GM18499 (cell line): ENCODE measurements at regions not wholly inside any gene's neighbourhood (a gene's known extent, or its start where the extent isn't known, plus 50 kb on each side); places are given as distances from the start of the nearest gene placed in this dataset.
"Not testable (repeated sequence)": the region's sequence is repeated elsewhere in the genome, so short reads cannot be mapped to it uniquely, and the experiment has no call there.

Source experiments
- ATAC-seq: cut with Tn5 transposase; IDR thresholded peaks from one replicate; pipeline ENCODE4 v1.9.1; 2021; ENCODE audit warnings: moderate number of reproducible peaks; ENCODE audit not compliant: insufficient read depth, unreplicated experiment

GRCh38 chr6:80872199-80872950 lies 765.9 kb downstream of the BCKDHB start:
- ATAC-seq, result no peak

GRCh38 chr6:80862756-80863155 lies 756.3 kb downstream of the BCKDHB start:
- ATAC-seq, result no peak

- no peak for ATAC-seq
Observed at GRCh38 chr6:80860107-80860506, 753.6 kb downstream of the BCKDHB start.

- not testable (repeated sequence) for ATAC-seq
Observed at GRCh38 chr6:80847973-80848372, 741.5 kb downstream of the BCKDHB start.

- ATAC-seq, result no peak
Observed at GRCh38 chr6:80832337-80832736, 725.9 kb downstream of the BCKDHB start.

- ATAC-seq, result no peak
Observed at GRCh38 chr6:80793411-80793810, 686.9 kb downstream of the BCKDHB start.

GRCh38 chr6:80792151-80792550 lies 685.7 kb downstream of the BCKDHB start:
- ATAC-seq, result no peak

- ATAC-seq, result no peak
Observed at GRCh38 chr6:80789912-80790570, 683.6 kb downstream of the BCKDHB start.

GRCh38 chr6:80783271-80783670 lies 676.8 kb downstream of the BCKDHB start:
- ATAC-seq, result not testable (repeated sequence)

- ATAC-seq, result no peak
Observed at GRCh38 chr6:80771941-80772340, 665.5 kb downstream of the BCKDHB start.

GRCh38 chr6:80769106-80769505 lies 662.6 kb downstream of the BCKDHB start:
- ATAC-seq, result no peak

- ATAC-seq, result no peak
Observed at GRCh38 chr6:80767808-80768207, 661.3 kb downstream of the BCKDHB start.

- ATAC-seq, result no peak
Observed at GRCh38 chr6:80744213-80744612, 637.7 kb downstream of the BCKDHB start.

- ATAC-seq, result no peak
Observed at GRCh38 chr6:80742481-80742880, 636.0 kb downstream of the BCKDHB start.

GRCh38 chr6:80733641-80734040 lies 627.2 kb downstream of the BCKDHB start:
- no peak for ATAC-seq

GRCh38 chr6:80728830-80729229 lies 622.4 kb downstream of the BCKDHB start:
- no peak for ATAC-seq

GRCh38 chr6:80728101-80728750 lies 621.8 kb downstream of the BCKDHB start:
- no peak for ATAC-seq

- ATAC-seq, result no peak
Observed at GRCh38 chr6:80725156-80725930, 618.9 kb downstream of the BCKDHB start.

GRCh38 chr6:80720824-80721223 lies 614.4 kb downstream of the BCKDHB start:
- no peak for ATAC-seq

- ATAC-seq, result no peak
Observed at GRCh38 chr6:80714513-80714912, 608.0 kb downstream of the BCKDHB start.

GRCh38 chr6:80698459-80698858 lies 592.0 kb downstream of the BCKDHB start:
- ATAC-seq, result no peak
